GM20431 (cell line): ENCODE measurements at regions not wholly inside any gene's neighbourhood (a gene's known extent, or its start where the extent isn't known, plus 50 kb on each side); places are given as distances from the start of the nearest gene placed in this dataset.
"Not testable (repeated sequence)": the region's sequence is repeated elsewhere in the genome, so short reads cannot be mapped to it uniquely, and the experiment has no call there.

Experiments used
- in situ Hi-C: fragments of 300-500 bp; cut with MseI, MboI; formaldehyde crosslinking; loops from one replicate; pipeline ENCODE4 v1.15.0; 2020; ENCODE audit warnings: low sequenced_read_pairs; ENCODE audit not compliant: unreplicated experiment

DNA sequence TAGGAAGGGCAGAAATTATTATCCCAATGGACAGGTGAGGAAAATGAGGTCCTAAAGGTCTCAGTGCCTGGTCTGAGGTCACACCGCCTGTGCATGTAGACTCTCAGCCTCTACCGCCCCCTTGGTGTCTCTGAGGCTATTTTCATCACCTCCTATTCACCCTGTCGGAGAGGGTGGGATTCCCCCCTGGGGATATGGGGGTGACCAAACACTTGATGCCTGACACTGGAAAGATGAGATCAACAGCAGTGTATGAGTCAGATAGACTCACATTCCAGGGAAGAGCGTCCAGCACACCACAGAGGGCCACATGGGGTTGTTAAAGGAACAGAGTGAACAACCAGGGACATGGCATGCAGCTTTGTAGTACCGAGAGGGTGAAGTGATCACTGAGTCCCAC is 199.7 kb downstream of the SMAD2 start:
- in situ Hi-C loops, result no loop called here

DNA sequence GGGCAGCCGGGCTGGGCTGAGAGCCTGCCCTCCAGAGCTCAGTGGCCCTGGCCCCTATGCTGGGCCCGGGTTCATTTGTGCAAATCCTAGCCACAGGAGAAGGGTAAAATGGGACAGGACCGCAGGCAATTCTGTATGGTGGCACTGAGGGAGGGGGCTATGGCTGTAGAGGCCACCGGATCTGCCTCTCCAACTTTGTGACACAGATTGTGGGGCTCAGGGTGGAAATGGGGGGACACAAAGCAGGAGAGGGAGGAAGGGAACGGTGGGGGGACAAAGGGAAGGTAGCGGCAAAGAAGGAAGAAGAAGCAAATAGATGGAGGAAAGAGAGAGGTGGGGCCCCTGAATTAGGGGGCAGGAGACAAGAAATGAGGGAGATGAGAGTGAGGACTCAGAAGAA is 201.1 kb downstream of the SMAD2 start:
- in situ Hi-C loops, result no loop called here

DNA sequence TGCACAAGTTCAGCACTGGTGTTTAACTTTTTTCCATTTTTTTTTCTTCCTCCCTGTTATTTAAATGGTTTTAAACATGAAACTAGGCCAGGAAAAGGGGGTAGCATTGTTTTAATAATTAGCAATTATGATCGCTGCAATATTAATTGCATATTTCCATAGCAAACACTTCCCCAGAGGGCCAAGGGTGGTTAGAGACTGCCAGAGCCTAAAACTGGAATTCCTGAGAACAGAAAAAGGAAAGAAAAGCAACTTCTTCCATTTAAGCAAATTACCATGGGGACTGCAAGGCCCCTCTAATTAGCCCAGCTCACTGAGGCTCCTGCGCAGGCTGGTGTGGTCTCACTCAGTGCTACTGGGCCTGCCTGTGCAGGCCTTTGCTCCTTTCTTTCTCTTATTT is 201.5 kb downstream of the SMAD2 start:
- in situ Hi-C loops, result no loop called here

DNA sequence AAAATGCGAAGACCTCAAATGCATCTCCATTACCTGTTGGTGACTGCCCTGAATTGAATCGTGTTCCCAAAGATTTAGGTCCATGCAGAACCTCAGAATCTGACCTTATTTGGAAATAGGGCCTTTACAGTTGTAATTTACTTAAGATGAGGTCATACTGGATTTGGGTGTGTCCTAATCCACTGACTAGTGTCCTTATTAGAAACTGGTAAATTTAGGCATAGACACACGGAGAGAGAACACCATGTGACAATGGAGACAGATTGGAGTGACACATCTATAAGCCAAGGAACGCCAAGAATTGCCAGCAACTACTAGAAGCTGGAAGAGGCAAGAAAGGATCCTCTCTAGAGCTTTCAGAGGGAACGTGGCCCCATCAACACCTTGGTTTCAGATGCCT is 203.1 kb downstream of the SMAD2 start:
- in situ Hi-C loops, result no loop called here

DNA sequence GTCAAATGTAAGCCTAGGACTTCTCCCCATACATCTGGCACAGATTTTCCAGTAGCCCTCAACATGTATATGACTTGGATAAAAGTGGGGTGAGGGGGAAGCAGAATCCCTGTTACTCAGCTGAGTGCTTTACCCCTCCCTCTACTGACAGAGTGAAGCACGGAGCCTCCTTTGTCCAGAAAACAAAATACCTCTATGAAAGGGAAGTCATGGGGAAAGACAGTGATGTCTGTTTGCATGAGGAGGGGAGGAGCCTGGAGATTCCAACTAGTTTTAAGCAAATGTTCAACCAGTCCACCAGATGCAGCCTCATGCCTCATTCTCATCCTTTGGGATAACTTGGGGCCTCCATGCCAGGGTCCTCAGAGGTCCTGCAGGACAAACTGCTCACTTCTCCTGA is 203.9 kb downstream of the SMAD2 start:
- in situ Hi-C loops, result no loop called here

DNA sequence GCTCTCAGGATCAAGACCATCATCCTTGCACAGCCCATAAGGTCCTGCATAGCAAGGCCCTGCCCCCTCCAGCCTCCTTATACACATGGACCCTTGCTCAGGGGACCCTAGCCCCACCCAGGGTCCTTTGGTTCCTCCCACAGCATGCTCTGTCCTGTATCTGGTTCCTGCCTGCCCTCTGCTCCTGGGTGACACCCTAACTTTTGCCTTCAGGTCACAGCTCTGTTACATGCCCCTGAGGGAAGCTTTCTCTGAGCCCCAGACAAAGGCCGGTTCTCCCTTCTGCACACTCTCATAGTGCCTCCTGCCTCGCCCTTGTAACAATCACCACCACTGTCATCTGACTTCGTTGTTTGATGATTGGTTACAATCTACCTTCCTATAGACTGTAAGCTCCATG is 204.8 kb downstream of the SMAD2 start:
- in situ Hi-C loops, result no loop called here

DNA sequence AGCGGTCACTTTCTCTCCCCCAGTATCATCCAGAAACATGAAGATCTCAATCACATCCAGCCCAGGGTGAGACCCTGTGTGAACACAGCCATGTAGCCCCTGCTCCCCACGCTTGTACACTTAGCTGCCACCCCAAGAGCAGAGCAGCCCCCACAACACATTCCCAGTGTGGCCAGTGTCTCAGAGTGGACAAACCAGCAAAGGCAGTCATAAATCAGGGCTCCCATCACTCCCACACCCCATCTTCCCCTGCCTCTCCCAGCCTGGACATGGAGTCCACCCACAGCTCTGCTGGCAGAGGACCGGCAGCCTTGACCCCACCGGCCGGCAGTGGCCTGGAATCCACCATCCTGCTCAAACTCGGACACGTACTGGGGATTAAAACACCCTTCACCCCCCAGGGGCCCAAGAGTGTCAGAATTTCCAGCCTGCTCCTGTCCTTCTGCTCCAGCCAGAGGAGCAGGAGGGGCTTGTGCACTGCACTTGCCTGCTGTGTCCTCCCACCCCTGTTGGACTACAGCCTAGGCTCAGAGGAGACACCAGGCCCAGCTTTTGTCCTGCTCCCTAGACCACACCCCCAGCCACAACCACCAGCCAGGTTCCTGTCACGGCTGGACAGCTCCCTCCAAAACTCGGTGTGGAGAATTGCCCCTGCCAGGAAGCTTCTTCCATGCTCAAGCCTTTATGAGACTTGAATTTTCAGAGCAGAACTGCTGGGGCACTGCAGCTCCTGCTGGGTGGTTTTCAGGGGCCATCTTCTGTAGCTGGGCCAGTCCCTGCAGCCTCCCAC is 206.1 kb downstream of the SMAD2 start:
- in situ Hi-C loops, result no loop called here

DNA sequence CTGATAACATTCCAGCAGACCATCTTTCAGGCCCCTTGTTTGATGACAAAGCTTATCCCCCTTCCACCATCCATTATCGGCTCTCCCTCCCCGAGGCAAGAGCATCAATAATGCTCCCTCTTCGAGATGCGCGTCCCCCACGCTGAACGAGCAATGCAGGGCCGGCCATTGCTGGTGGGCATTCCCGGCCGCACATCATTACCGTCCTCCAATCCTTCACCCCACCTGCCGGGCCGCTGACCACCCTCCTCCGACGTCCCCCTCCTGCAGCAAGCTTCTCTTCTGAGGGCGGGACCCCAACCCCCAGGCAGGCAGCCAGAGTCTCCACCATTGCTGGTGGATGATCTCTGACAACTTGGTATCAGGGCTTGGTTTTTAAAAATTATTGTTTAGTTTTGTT is 208.6 kb downstream of the SMAD2 start:
- in situ Hi-C loops, result no loop called here

DNA sequence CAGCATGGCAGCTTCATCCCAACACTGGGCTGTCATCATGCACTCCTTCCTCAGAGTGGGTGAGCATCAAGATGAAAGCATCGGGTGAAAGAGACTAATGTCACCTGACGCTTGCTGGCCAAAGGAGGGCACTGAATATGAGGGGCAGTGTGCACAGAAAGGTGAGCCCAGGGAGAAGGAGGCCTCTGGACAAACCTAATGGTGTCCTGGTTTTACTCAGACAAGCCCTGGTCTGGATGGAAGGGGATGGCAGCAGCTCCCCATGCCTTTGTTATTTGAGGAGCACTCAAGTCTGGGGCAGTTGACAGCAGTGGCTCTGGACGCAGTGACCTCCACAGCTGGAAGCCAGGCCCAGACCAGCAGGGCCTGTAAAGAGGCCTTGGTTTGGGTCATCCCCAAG is 209.7 kb downstream of the SMAD2 start:
- in situ Hi-C loops, result no loop called here

DNA sequence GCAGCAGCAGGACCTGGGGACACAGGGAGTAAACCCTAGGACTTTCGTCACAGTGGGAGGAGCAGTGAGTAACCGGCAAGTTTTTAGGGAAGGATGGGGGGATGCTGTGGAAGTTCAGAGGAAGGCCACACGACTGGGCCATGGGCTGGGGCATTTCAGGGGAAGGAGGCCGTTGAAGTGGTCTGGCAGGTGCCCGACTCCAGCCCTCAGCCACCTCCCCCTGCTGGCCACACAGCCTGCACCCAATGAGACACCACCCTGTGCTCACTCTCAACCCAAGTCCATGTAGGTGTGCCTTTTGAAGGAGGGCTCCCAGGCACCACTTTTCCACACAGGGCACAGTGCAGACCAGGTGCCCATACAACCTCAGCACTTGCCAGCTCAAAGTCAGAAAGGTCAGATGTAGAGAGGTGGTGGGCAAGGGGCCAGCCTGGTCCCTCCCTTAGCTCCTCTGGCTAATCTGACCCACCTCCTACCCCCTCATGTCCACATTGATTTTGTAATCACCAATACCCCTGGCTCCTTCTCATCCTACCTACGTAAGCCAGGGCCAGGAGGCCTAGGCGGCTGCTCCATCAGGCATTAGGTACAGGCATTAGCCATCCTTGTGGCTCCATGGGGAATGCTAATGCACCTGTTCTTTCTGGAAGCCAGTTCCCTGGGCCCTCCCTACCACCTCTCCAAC is 211.2 kb downstream of the SMAD2 start:
- in situ Hi-C loops, result no loop called here

DNA sequence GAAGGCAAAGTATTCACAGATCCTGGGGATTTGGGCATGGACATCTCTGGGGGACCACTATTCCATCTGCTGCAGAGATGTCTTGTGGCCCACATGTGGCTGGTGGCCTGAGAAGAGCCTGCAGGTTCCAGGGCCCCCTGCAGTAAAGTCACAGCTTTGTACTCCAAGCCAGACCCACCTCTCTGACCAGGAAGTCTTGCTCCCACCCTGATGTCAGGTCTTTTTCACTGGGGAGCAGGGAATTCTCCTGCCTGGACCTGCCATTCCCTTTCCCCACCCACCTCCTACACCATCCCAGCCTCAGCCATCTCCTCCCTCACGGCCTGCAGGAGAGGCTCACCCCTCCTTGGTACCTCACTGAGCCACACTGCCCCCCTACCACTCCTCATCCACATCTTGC is 211.8 kb downstream of the SMAD2 start:
- in situ Hi-C loops, result no loop called here

DNA sequence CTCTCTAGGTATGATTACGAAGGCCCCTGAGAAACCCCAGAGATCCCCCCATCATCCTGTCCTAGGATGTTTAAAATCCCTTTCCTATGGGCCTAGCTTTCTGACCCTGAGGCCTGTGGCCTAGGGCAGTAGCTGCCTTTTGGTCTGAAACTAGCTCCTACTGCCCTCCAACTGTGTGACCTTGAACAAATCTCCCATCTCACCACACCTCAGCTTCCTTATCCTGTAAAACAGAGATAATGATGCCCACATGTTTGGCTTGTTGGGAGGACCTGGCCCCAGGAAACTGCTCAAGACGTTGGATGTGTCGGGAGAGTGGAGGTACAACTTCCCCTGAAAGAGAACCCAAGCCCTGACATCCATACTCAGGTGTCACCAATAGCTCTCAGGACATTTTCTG is 213.2 kb downstream of the SMAD2 start:
- in situ Hi-C loops, result no loop called here

DNA sequence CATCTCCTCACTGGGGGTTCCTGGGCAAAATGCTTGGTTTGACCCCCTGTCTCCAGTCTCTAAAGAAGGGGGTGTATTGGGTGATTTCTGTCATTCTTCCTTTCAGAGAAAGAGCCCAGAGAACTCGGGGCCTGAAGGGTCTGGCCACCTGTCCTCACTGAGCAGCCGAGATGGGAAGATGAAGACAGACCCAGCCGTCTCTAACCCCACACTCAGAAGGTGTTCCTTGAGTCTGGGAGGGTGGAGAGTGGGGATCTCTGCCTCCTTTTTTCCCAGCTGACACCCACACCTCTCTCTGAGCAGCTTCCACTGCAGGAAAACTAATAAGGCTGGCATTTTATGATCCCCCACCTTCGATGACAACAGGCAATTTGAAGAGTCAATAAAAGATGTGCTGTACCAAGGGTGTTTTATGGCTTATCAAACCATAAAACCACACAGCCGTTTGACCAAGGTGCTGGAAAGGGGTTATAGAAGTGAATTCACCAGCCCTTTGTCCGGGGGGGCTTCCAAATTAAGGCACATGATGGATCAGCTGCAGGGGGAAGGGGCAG is 213.8 kb downstream of the SMAD2 start:
- in situ Hi-C loops, result no loop called here

DNA sequence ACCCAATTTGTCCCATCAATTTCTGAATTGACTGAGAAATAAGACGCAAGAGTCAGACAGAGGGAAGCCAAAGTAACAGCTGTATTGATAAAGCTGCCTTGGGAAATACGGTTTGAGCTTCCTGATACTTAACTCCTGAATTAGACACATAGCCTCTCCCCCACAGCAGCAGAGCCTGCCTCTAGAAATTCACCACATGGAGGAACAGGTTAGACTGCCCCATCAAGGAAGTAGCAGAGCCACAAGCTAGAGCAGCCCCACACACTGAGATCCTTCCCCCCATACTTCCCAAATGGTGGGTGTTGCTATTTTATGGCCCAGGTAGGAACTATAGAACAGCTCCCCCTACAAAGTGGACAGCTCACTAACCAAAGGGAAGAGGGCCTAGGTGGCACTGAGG is 220.0 kb downstream of the SMAD2 start:
- in situ Hi-C loops, result no loop called here

DNA sequence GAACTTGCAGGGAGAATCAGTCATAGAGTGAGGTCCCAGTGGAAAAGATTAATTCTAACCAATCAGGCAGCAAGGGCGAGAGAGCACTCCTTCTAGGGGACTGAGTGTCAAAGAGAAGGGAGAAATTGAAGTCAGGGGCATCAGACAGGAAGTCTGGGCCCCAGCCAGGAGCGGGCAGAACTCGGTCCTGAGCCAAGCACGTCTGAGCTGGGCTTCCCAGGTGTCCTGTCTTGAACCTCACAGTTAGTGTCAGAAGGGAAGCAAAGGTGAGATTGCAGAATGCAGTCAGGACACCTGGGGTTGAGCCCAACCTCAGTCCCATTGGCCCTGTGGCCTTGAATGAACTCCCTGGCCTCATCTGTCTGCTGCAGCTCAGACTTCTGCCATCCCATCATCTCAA is 220.9 kb downstream of the SMAD2 start:
- in situ Hi-C loops, result no loop called here

DNA sequence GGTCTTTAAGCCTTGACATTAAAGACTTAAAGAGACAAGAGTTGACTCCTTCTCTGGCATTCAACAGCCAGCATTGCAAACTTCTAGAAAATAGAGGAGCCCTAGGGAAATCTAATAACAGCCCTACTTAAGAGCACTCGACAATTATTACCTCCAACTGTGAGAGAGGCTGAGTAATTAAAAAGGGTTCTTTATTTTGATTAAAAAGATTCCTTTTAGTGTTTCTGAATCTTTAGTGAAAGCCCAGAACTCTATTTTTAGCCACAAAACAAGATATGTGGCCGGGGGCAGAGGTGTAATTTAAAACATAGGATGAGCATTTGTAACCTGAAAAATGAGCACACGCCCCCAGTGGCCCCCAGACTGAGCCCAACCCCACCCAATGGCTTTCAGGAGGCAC is 222.3 kb downstream of the SMAD2 start:
- in situ Hi-C loops, result no loop called here

DNA sequence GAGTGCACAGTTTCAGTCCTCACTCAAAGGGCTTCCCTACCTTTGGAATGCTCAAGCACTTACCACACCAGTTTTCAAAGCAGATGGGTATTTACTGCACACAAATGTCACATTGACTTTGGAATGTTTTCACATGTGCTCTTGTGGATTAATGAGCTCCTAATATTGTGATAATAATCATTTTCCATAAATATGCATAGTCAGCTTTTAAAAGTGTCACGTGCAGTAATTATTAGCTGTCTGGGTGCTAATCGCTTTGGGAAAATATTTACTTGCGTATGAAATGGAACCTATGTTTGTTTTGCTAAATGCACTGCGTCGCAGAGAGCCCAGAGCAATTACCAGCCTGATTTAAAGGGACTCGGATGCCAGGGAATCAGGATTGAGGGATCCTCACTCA is 229.3 kb downstream of the SMAD2 start:
- in situ Hi-C loops, result no loop called here

DNA sequence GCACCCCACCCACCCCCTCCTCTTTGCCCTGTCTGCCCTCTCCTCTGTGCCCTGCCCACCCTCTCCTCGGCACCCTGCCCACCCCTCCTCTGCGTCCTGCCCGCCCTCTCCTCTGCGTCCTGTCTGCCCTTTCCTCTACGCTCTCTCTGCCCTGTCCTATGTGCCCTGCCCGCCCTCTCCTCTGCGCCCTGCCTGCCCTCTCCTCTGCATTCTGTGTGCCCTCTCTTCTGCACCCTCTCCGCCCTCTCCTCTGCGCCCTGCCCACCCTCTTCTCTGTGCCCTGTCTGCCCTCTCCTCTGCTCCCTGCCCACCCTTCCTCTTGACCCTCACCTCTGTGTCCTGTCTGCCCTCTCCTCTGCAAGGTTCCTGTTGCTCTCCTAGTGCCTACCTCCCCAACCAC is 233.6 kb downstream of the SMAD2 start:
- in situ Hi-C loops, result no loop called here

DNA sequence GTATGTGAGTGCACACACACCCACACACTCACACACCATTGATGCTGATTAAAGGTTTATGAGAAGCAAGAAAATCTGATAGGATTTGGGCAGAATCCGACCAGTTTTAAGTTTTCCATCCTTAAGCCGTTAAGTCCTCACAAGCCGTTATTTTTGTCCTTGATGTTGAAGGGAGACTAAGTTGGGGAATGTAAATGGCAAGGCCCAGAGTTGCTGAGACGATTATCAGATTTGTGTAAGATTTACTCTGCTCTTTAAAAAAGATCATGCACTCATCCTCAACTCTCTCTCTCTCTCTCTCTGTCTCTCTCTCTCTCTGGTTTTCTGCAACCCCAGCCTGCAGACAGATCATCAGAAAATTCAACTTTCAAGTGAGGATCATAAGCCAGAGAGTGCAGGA is 238.8 kb downstream of the SMAD2 start:
- in situ Hi-C loops, result no loop called here

DNA sequence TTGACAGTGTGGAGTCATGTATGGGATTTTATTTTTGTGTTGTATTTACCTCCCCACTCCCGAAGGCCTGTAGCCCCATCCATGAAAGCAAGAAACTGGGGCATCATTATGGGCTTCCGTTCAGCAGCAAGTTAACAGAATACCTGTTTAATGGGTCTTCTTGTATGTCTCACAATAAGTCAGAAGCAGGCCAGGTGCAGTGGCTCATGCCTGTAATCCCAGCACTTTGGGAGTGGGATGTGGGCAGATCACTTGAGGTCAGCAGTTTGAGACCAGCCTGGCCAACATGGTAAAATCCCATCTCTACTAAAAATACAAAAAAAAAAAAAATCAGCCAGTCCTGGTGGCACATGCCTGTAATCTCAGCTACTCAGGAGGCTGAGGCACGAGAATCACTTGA is 239.7 kb downstream of the SMAD2 start:
- in situ Hi-C loops, result not testable (repeated sequence)

DNA sequence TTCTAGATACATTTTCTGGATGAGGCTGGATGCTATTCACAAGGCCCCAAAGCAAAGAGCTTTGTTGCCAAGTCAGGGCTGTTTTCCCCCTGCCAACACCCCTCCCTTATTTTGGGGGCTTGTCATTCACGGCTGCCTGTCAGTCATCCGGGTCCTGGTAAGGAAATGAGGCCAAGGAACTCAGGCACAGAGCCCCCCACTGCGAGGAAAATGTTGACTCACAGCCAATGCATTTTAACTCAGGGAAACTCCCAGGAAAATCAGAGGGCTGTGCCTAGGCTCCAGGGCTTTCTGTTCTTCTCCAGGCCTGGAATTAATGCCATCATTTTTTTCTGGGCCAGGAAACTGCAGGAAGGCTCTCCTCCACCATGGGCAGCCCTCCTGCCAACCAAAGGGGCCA is 241.1 kb downstream of the SMAD2 start:
- in situ Hi-C loops, result no loop called here

DNA sequence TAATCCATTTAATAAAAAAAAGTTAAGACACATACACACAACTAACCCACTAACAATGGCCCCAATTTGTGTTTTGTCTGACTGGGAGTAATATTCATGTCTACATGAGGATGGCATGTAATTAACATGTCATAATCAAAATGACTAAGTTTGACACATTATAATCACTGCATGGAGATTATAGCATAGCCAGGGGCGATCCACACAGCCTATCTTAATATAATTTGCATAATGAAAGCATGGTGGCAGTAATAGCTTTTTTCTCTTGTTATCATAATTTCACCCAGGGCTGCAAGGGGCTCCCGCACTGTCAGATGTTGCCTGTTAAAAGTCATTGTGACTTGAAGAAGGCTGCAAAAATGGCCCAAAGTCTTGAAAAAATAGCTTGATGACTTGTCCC is 243.7 kb downstream of the SMAD2 start:
- in situ Hi-C loops, result no loop called here
